Sciatic nerve (tissue), 2 donors: ENCODE measurements at regions not wholly inside any gene's neighbourhood (a gene's known extent, or its start where the extent isn't known, plus 50 kb on each side); places are given as distances from the start of the nearest gene placed in this dataset.
A peak's percentile ranks its signal among the peaks of the same experiment; 100 is the strongest.
"Not testable (repeated sequence)": the region's sequence is repeated elsewhere in the genome, so short reads cannot be mapped to it uniquely, and the experiment has no call there.

Source experiments
- ATAC-seq: fragments of 200-7000 bp; cut with Tn5 transposase; one replicate; pipeline ENCODE4 v1.9.1; 2020; ENCODE audit warnings: mild to moderate bottlenecking, moderate library complexity
- DNase-seq: peaks from one replicate; pipeline ENCODE4 v3.0.0-alpha.2; 2020; ENCODE audit warnings: low spot score
- intact Hi-C: fragments of 100-400 bp; cut with DNase I; formaldehyde crosslinking; loops from one replicate; pipeline ENCODE4 v1.14.2; 2022
- donor health status: DM: no; HTN: no; CAD: no.
- donor health status: DM: no; HTN: no; CAD: no.

- ATAC-seq: no peak
- DNase-seq: no peak
- intact Hi-C loops: loop anchor here (10.0 kb wide), 1 partner anchor 193 kb away; no protein-coding TSS in a partner anchor
Observed at GRCh38 chr17:45641541-45641940, 142.6 kb upstream of the CRHR1 start.

GRCh38 chr17:45643591-45643990, 140.5 kb upstream of the CRHR1 start:
- DNase-seq (no peak), ATAC-seq (no peak)
- intact Hi-C loops: loop anchor here (10.0 kb wide), 1 partner anchor 191 kb away; no protein-coding TSS in a partner anchor

GRCh38 chr17:45644637-45645036, 139.5 kb upstream of the CRHR1 start:
- ATAC-seq, DNase-seq: not testable (repeated sequence)
- intact Hi-C loops: loop anchor here (10.0 kb wide), 1 partner anchor 190 kb away; no protein-coding TSS in a partner anchor

- intact Hi-C loops: loop anchor here (10.0 kb wide), 1 partner anchor 189 kb away; no protein-coding TSS in a partner anchor
- ATAC-seq (no peak), DNase-seq (no peak)
Observed at GRCh38 chr17:45645330-45645729, 138.8 kb upstream of the CRHR1 start.

- ATAC-seq (peak; percentile 95), DNase-seq (peak; percentile 66)
- intact Hi-C loops: loop anchor here (10.0 kb wide), 1 partner anchor 188 kb away; no protein-coding TSS in a partner anchor
Observed at GRCh38 chr17:45646288-45646988, 137.7 kb upstream of the CRHR1 start.

- DNase-seq: no peak
- intact Hi-C loops: loop anchor here (10.0 kb wide), 1 partner anchor 186 kb away; no protein-coding TSS in a partner anchor
- no peak for ATAC-seq
Observed at GRCh38 chr17:45648642-45649041, 135.5 kb upstream of the CRHR1 start.

GRCh38 chr17:45649796-45650195, 134.3 kb upstream of the CRHR1 start:
- DNase-seq (no peak), ATAC-seq (no peak)
- intact Hi-C loops: loop anchor here (10.0 kb wide), 1 partner anchor 185 kb away; no protein-coding TSS in a partner anchor

- no peak for DNase-seq
- ATAC-seq: no peak
- intact Hi-C loops: no loop called here
Observed at GRCh38 chr17:45650561-45650960, 133.6 kb upstream of the CRHR1 start.

- no peak for ATAC-seq
- intact Hi-C loops: no loop called here
- no peak for DNase-seq
Observed at GRCh38 chr17:45651145-45651709, 132.9 kb upstream of the CRHR1 start.

GRCh38 chr17:45653616-45654015, 130.5 kb upstream of the CRHR1 start:
- no peak for ATAC-seq
- intact Hi-C loops: no loop called here
- DNase-seq: no peak

- DNase-seq (no peak), ATAC-seq (no peak)
- intact Hi-C loops: no loop called here
Observed at GRCh38 chr17:45656527-45657181, 127.5 kb upstream of the CRHR1 start.

- intact Hi-C loops: no loop called here
- no peak for DNase-seq
- no peak for ATAC-seq
Observed at GRCh38 chr17:45660474-45660873, 123.6 kb upstream of the CRHR1 start.

GRCh38 chr17:45662432-45662831, 121.7 kb upstream of the CRHR1 start:
- intact Hi-C loops: no loop called here
- ATAC-seq (no peak), DNase-seq (no peak)

- no peak for ATAC-seq
- intact Hi-C loops: no loop called here
- DNase-seq: no peak
Observed at GRCh38 chr17:45663772-45664171, 120.3 kb upstream of the CRHR1 start.

GRCh38 chr17:45664921-45665320, 119.2 kb upstream of the CRHR1 start:
- intact Hi-C loops: no loop called here
- DNase-seq: no peak
- no peak for ATAC-seq

GRCh38 chr17:45666046-45666600, 118.0 kb upstream of the CRHR1 start:
- no peak for ATAC-seq

GRCh38 chr17:45666641-45667040, 117.5 kb upstream of the CRHR1 start:
- intact Hi-C loops: no loop called here
- DNase-seq: no peak

More at GRCh38 chr17:45666046-45666600, 118.0 kb upstream of the CRHR1 start:
- DNase-seq: no peak
- intact Hi-C loops: no loop called here

GRCh38 chr17:45667591-45668171, 116.4 kb upstream of the CRHR1 start:
- no peak for ATAC-seq
- no peak for DNase-seq

More at GRCh38 chr17:45666641-45667040, 117.5 kb upstream of the CRHR1 start:
- no peak for ATAC-seq

GRCh38 chr17:45668316-45668715, 115.8 kb upstream of the CRHR1 start:
- ATAC-seq (no peak), DNase-seq (no peak)
- intact Hi-C loops: no loop called here

More at GRCh38 chr17:45667591-45668171, 116.4 kb upstream of the CRHR1 start:
- intact Hi-C loops: no loop called here
